ENCODE measurements at regions not wholly inside any gene's neighbourhood (a gene's known extent, or its start where the extent isn't known, plus 50 kb on each side); places are given as distances from the start of the nearest gene placed in this dataset.

DNA sequence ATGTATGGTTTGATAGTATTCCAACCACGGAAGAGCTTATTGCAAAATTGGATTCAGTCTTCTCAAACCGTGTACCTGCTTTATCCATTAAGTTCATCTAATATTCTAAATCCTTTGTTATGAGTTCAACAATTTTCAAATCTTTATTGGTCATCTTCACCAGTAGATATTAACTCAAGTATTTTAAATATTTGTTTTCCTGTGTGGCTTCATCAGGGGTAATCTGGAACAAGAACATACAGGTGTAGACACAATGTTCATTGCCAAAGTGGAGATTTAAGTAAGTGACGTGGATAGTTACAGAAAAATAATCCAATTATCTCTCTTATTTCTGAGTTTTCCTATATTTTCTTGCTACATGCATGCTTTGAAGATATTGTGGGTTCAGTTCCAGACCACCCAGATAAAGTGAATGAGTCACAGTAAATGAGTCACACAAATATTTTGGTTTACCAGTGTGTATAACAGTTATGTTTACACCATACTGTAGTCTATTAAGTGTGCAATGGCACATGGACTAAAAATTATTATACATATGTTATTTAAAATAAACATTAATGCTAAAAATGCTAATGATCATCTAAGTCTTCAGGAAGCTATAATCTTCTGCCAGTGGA, 429.0 kb upstream of the POT1 start:
- Histone ChIP-seq H3K9me3 (ENCODE audit: control insufficient read depth, insufficient read depth, low read length) (no peaks in the 10 kb centered on the region), H3K27me3 (ENCODE audit: control insufficient read depth, insufficient read depth, low read length) (no peaks in the 10 kb centered on the region), H3K4me1 (ENCODE audit: control insufficient read depth, insufficient read depth, low read length) (no peaks in the 10 kb centered on the region), H3K27ac (ENCODE audit: low read depth, low read length) (no peak overlapping the region), H3K36me3 (ENCODE audit: control insufficient read depth, insufficient read depth, low read length) (no peaks in the 10 kb centered on the region), H3K4me3 (ENCODE audit: low read depth, low read length) (no peak overlapping the region)
- WGBS (ENCODE audit: insufficient coverage): no CpG with 5 or more reads among the region's 3 CpGs
- no peak for DNase-seq (ENCODE audit: low read depth in 4 of 6, low spot score in 6 of 6)

- Histone ChIP-seq H3K27ac (ENCODE audit: low read depth, low read length) (no peak overlapping the region), H3K4me3 (ENCODE audit: low read depth, low read length) (no peak overlapping the region), H3K27me3 (ENCODE audit: control insufficient read depth, insufficient read depth, low read length) (no peaks in the 10 kb centered on the region), H3K36me3 (ENCODE audit: control insufficient read depth, insufficient read depth, low read length) (no peaks in the 10 kb centered on the region), H3K4me1 (ENCODE audit: control insufficient read depth, insufficient read depth, low read length) (no peaks in the 10 kb centered on the region), H3K9me3 (ENCODE audit: control insufficient read depth, insufficient read depth, low read length) (no peaks in the 10 kb centered on the region)
- no peak for DNase-seq (ENCODE audit: low read depth in 4 of 6, low spot score in 6 of 6)
- WGBS (ENCODE audit: insufficient coverage): no CpG with 5 or more reads among the region's 1 CpG
Measured at GRCh38 chr7:125357676-125358455, 428.2 kb upstream of the POT1 start.

DNA sequence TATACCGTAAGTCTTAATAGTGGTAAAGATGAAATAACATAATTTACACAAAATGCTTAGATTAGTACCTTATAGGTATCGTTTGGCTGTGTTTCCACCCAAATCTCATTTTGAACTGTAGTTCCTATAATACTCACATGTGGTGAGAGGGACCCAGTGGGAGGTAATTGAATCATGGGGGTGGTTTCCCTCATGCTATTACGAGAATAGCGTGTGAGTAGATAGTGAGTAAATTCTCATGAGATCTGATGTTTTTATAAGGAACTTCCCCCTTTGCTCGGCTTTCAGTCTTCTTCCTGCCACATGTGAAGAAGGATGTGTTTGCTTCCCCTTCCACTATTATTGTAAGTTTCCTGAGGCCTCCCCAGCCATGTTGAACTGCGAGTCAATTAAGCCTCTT, 426.3 kb upstream of the POT1 start:
- Histone ChIP-seq H3K27me3 (ENCODE audit: control insufficient read depth, insufficient read depth, low read length) (no peaks in the 10 kb centered on the region), H3K4me3 (ENCODE audit: low read depth, low read length) (no peak overlapping the region), H3K27ac (ENCODE audit: low read depth, low read length) (no peak overlapping the region), H3K4me1 (ENCODE audit: control insufficient read depth, insufficient read depth, low read length) (no peaks in the 10 kb centered on the region), H3K36me3 (ENCODE audit: control insufficient read depth, insufficient read depth, low read length) (no peaks in the 10 kb centered on the region), H3K9me3 (ENCODE audit: control insufficient read depth, insufficient read depth, low read length) (no peaks in the 10 kb centered on the region)
- WGBS (ENCODE audit: insufficient coverage): no CpG with 5 or more reads among the region's 6 CpGs
- peak in 1 of 6 donors; percentile 10 for DNase-seq (ENCODE audit: low read depth in 4 of 6, low spot score in 6 of 6)

GRCh38 chr7:125347269-125347668, 417.6 kb upstream of the POT1 start:
- no peaks in the 10 kb centered on the region for H3K27me3 ChIP-seq (ENCODE audit: control insufficient read depth, insufficient read depth, low read length)
- WGBS (ENCODE audit: insufficient coverage): no CpG with 5 or more reads among the region's 6 CpGs
- H3K27ac ChIP-seq (ENCODE audit: low read depth, low read length): no peak overlapping the region
- no peak for DNase-seq (ENCODE audit: low read depth in 4 of 6, low spot score in 6 of 6)
- no peaks in the 10 kb centered on the region for H3K4me1 ChIP-seq (ENCODE audit: control insufficient read depth, insufficient read depth, low read length)
- H3K4me3 ChIP-seq (ENCODE audit: low read depth, low read length): no peak overlapping the region
- no peaks in the 10 kb centered on the region for H3K9me3 ChIP-seq (ENCODE audit: control insufficient read depth, insufficient read depth, low read length)
- H3K36me3 ChIP-seq (ENCODE audit: control insufficient read depth, insufficient read depth, low read length): no peaks in the 10 kb centered on the region

GRCh38 chr7:125338110-125338509, 408.5 kb upstream of the POT1 start:
- Histone ChIP-seq H3K27me3 (ENCODE audit: control insufficient read depth, insufficient read depth, low read length) (no peaks in the 10 kb centered on the region), H3K4me1 (ENCODE audit: control insufficient read depth, insufficient read depth, low read length) (no peaks in the 10 kb centered on the region), H3K4me3 (ENCODE audit: low read depth, low read length) (no peak overlapping the region), H3K9me3 (ENCODE audit: control insufficient read depth, insufficient read depth, low read length) (no peaks in the 10 kb centered on the region), H3K27ac (ENCODE audit: low read depth, low read length) (no peak overlapping the region), H3K36me3 (ENCODE audit: control insufficient read depth, insufficient read depth, low read length) (no peaks in the 10 kb centered on the region)
- WGBS (ENCODE audit: insufficient coverage): no CpG with 5 or more reads among the region's 4 CpGs
- no peak for DNase-seq (ENCODE audit: low read depth in 4 of 6, low spot score in 6 of 6)

DNA sequence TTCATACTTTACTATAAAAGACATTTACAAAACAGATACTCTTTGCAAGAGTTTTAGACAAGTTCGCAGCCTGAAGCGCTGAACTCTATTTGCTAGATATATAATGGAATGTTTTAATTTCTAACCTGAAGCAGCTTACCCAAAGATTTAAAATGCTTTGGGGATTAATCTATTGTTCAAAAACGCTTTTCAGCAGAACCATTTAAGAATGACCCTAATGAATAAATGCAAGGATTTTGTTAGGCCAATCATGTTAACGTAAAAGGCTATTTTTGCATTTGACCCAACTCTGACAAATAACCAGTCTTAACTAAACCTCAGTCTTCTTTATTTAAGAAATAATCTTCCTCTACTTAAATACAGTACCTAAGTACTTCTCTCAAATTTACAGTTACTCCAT, 406.7 kb upstream of the POT1 start:
- H3K4me3 ChIP-seq (ENCODE audit: low read depth, low read length): no peak overlapping the region
- no peak for DNase-seq (ENCODE audit: low read depth in 4 of 6, low spot score in 6 of 6)
- H3K9me3 ChIP-seq (ENCODE audit: control insufficient read depth, insufficient read depth, low read length): no peaks in the 10 kb centered on the region
- no peaks in the 10 kb centered on the region for H3K4me1 ChIP-seq (ENCODE audit: control insufficient read depth, insufficient read depth, low read length)
- no peaks in the 10 kb centered on the region for H3K27me3 ChIP-seq (ENCODE audit: control insufficient read depth, insufficient read depth, low read length)
- H3K27ac ChIP-seq (ENCODE audit: low read depth, low read length): no peak overlapping the region
- H3K36me3 ChIP-seq (ENCODE audit: control insufficient read depth, insufficient read depth, low read length): no peaks in the 10 kb centered on the region
- WGBS (ENCODE audit: insufficient coverage): no CpG with 5 or more reads among the region's 4 CpGs

GRCh38 chr7:125326666-125327255, 397.1 kb upstream of the POT1 start:
- Histone ChIP-seq H3K4me3 (ENCODE audit: low read depth, low read length) (no peak overlapping the region), H3K27ac (ENCODE audit: low read depth, low read length) (no peak overlapping the region), H3K36me3 (ENCODE audit: control insufficient read depth, insufficient read depth, low read length) (no peaks in the 10 kb centered on the region), H3K4me1 (ENCODE audit: control insufficient read depth, insufficient read depth, low read length) (no peaks in the 10 kb centered on the region), H3K27me3 (ENCODE audit: control insufficient read depth, insufficient read depth, low read length) (no peaks in the 10 kb centered on the region), H3K9me3 (ENCODE audit: control insufficient read depth, insufficient read depth, low read length) (no peaks in the 10 kb centered on the region)
- WGBS (ENCODE audit: insufficient coverage): 20% methylated on average over 1 of the region's 6 CpGs
- DNase-seq (ENCODE audit: low read depth in 4 of 6, low spot score in 6 of 6): peak in 1 of 6 donors; percentile 66

GRCh38 chr7:125316466-125316865, 386.8 kb upstream of the POT1 start:
- no peaks in the 10 kb centered on the region for H3K27me3 ChIP-seq (ENCODE audit: control insufficient read depth, insufficient read depth, low read length)
- no peaks in the 10 kb centered on the region for H3K36me3 ChIP-seq (ENCODE audit: control insufficient read depth, insufficient read depth, low read length)
- H3K4me3 ChIP-seq (ENCODE audit: low read depth, low read length): no peak overlapping the region
- no peaks in the 10 kb centered on the region for H3K9me3 ChIP-seq (ENCODE audit: control insufficient read depth, insufficient read depth, low read length)
- no peak overlapping the region for H3K27ac ChIP-seq (ENCODE audit: low read depth, low read length)
- no peaks in the 10 kb centered on the region for H3K4me1 ChIP-seq (ENCODE audit: control insufficient read depth, insufficient read depth, low read length)
- WGBS (ENCODE audit: insufficient coverage): 93% methylated on average over 2 of the region's 2 CpGs
- DNase-seq (ENCODE audit: low read depth in 4 of 6, low spot score in 6 of 6): peak in 2 of 6 donors; percentile 37 to 64

DNA sequence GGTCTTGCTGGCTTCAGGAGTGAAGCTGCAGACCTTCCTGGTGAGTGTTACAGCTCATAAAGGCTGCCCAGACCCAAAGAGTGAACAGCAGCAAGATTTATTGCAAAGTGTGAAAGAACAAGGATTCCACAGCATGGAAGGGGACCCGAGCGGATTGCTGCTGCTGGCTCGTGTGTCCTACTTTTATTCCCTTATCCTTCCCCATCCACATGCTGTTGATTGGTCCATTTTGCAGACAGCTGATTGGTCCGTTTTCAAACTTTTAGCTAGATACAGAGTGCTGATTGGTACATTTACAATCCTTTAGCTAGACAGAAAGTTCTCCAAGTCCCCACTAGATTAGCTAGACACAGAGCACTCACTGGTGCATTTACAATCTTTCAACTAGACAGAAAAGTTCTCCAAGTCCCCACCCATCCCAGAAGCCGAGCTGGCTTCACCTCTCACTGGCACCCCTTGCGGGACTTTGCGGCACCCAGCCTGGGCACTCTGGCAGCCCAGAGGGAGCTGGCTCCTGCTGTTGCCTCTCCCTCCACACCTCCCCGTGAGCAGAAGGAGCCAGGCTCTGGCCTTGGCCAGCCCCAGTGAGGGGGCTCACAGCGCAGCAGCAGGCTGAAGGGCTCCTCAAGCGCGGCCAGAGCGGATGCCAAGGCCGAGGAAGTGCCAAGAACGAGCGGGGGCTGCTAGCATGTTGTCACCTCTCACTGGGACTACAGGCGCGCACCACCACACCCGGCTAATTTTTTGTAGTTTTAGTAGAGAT, 369.6 kb upstream of the POT1 start:
- H3K36me3 ChIP-seq (ENCODE audit: control insufficient read depth, insufficient read depth, low read length): no peaks in the 10 kb centered on the region
- WGBS (ENCODE audit: insufficient coverage): 94% methylated on average over 18 of the region's 18 CpGs
- DNase-seq (ENCODE audit: low read depth in 4 of 6, low spot score in 6 of 6): no peak

More for the DNA sequence above, 369.6 kb upstream of the POT1 start:
- no peak overlapping the region for H3K27ac ChIP-seq (ENCODE audit: low read depth, low read length)
- H3K9me3 ChIP-seq (ENCODE audit: control insufficient read depth, insufficient read depth, low read length): no peaks in the 10 kb centered on the region
- H3K4me1 ChIP-seq (ENCODE audit: control insufficient read depth, insufficient read depth, low read length): no peaks in the 10 kb centered on the region
- no peak overlapping the region for H3K4me3 ChIP-seq (ENCODE audit: low read depth, low read length)
- no peaks in the 10 kb centered on the region for H3K27me3 ChIP-seq (ENCODE audit: control insufficient read depth, insufficient read depth, low read length)
